ENCODE measurements at regions not wholly inside any gene's neighbourhood (a gene's known extent, or its start where the extent isn't known, plus 50 kb on each side); places are given as distances from the start of the nearest gene placed in this dataset.

DNA sequence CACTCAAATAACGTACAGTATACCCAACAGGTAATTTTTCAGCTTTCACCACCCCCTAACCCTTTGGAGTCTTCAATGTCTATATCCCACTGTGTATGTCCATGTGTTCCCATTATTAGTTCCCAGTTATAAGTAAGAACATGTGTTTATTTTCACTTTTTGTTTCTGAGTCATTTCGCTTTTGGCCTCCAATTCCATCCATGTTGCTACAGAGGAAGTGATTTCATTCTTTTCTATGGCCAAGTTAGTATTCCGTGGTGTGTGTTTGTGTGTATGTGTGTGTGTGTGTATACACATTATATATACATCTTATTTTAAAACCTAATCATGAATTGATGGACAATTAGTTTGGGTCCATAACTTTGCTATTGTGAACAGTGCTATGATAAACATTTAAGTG is 464.4 kb downstream of the CMPK2 start:
- peak in 1 of 2 experiments; percentile 28 for DNase-seq (ENCODE audit: low read depth in 2 of 2)

DNA sequence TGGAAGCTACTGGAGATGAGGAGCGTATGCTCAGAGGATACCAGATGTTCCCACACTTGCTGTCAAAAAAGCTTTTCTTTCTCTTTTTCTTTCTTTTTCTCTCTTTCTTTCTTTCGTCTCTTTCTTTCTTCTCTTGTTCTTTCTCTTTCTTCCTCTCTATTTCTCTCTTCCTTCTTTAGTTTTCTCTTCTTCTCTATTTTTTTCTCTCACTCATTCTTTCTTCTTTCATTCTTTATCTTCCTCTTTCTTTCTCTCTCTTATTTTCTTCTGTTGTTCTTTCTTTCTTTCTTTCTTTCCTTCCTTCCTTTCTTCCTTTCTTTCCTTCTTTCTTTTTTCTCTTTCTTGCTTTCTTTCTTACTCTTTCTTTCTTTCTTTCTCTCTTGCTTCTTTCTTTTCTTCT is 457.6 kb downstream of the CMPK2 start:
- no peak for DNase-seq (ENCODE audit: low read depth in 2 of 2)

DNA sequence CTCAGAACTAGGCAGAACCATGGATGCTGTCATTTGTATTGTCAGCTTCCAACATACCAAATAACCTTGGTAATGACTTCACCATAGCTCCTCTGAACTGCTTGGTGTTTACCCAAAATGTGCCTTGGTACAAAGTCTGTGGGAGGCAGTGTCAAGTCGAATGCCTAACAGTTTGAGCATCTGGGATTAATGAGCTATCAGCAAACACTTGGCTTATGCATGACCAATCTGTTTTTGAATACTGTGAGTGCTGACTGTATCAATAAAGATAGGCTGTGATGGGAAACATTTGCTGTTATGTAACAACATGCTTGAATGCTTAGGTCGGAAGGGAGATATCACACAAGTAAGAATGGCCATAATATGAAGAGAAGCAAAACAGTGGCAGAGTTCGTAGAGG is 455.4 kb downstream of the CMPK2 start:
- DNase-seq (ENCODE audit: low read depth in 2 of 2) = peak in 1 of 2 experiments; percentile 20

DNA sequence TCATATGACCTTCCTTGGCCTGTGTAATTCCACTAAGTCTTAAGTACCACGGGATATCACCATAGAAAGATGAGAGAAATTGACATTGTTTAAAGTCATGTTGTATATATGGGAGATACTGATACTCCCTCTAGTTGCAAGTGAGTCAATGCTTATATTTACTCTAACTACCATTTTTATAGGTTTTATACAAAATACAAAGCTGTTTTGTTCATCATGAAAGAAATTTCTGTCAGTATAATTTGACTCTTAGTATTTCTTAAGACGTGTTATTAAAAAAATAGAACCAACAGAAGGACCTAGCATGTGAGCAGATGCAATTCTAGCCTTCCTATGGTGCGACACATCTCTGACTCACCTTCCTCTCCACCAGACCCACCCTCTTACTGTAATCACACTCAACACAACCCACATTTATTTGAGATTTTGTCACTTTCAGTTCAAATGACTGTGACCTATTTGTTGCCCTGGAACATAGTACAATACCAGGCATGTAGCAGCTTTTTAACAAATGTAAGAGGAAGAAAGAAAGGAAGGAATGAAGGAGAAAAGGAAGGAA is 453.1 kb downstream of the CMPK2 start:
- peak in 1 of 2 experiments; percentile 17 for DNase-seq (ENCODE audit: low read depth in 2 of 2)

DNA sequence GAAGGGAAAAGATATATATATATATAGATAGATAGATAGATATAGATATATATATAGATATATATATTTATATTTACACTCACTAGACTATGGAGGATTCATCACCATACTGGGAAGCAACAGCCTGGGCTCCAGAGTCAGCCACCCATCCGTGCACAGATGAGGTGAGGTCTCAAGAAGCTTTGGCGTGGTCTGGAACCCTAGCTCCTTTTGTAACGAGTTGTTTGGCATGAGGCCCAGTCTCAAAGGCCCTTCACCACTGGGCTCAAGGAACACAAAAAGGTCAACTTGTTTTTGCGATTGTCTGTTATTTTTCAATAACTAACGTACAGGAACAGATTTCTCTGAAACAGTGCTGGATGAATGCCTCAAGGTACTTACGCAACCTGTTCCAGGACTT is 448.7 kb downstream of the CMPK2 start:
- no peak for DNase-seq (ENCODE audit: low read depth in 2 of 2)

DNA sequence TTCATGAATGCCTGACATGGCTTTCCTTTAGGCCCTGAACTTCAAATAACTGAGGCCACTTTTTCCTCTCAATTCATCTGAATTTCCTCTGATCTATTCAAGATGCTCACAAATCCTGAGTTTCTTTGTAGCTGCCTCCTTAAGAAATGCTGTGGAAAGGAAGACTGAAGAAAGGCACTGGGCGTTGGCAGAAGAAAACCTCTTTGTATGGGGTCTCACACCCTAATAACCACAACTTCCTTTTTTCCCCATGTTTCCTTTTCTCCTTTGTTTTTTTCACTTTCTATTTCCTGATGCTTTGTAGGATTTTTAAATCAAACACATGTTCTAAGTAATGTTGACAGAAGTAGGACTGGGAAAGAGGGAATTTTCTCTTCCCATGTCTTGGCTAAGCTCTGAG is 447.4 kb downstream of the CMPK2 start:
- DNase-seq (ENCODE audit: low read depth in 2 of 2) = no peak

DNA sequence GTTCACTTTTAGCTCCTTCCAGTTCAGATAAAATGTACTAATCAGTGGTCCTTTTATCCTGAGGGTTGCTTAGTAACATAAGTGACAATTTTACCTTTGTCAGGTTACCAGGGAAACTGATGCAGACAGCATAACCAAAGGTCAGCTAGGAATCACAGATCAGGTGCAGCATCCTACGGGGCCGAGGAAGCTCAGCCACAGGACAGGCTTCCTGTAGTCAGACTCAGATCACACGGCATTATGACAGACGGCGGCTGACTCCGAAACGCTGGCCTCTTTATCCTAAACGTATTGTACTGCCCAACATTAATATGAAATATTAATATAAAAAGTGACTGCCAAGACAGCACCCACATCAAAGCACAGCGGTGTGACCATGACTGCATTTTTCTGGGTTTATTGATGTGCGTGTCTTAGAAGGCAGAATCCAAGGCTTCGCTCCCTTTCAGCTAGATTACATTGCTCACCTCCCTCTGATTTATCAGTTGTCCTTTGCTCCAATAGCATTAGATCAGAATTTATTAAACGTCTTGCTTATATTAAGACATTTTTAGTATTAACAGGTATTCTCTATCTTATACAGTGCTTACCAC is 444.5 kb downstream of the CMPK2 start:
- DNase-seq (ENCODE audit: low read depth in 2 of 2) = no peak

DNA sequence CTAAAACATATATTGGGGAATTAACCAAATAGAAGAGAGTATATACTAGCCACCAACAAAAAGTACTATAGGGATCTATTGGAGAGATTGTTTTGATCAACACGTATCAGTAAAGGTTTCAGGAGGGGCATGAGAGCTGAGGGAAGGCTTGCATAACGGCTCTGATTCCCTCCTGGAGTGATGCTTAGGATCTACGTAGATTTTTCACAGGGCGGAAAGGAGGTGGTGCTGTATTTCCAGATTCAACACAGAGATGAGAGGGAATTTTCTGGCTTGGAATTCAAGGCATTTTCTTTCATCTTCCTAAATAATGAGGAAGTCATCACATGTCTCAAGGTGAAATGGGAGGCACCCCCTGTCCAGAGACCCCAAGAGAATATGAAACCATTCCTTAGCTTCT is 443.8 kb downstream of the CMPK2 start:
- DNase-seq (ENCODE audit: low read depth in 2 of 2) = no peak

DNA sequence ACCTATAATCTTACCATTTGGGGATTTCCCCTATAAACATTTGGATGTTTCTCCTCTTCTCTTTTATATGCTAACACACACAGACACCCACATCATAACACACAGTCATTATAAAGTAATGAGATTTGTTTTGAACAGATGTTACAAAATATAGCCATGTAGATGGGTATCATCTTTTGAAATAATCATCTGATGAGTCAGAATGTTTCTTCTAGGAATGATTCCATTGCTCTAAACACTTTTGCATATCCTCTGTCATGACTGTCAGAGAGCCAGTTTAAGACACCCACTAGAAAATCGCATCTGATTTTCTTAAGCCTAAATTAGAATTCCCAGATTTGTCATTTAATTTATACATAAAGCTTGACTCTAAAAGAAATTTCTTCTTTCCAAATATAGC is 442.6 kb downstream of the CMPK2 start:
- peak; percentile 26 to 29 for DNase-seq (ENCODE audit: low read depth in 2 of 2)

DNA sequence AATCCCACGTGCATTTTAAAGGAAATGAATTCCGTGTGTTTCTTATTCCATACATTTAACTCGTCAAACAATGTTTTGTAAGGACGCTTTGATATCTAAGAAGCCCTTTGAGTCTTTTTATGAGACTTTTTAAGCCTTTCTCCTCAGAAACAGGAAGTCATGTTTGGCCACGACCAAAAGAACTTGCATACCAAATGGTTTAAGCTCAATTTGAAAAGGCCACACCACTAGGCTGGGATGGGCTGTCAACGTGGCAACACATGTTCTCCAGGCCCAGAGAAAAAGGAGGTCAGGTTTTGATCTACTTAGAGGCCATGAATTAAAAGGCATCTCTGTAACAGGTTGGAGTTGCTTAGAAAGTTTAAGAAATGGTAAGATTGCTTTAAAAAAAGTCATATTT is 441.8 kb downstream of the CMPK2 start:
- peak in 1 of 2 experiments; percentile 14 for DNase-seq (ENCODE audit: low read depth in 2 of 2)

DNA sequence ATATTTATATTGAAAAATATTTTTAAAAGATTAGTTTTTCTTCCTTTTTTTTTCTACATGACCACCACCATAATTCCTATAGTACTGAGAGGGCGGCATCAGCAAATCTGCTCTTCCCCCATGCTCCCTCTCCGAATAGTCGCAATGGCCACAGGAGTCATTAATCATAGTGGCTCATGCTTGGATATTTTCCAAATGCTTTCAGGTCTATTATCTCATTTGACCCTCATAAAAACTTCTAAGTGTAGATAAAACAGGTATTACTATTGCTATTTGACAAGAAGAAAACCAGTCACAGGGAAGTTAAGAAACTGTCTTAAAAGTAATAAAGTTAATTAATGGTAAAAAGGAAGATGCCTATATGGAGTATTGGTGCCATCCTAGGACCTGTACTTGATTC is 440.7 kb downstream of the CMPK2 start:
- no peak for DNase-seq (ENCODE audit: low read depth in 2 of 2)

DNA sequence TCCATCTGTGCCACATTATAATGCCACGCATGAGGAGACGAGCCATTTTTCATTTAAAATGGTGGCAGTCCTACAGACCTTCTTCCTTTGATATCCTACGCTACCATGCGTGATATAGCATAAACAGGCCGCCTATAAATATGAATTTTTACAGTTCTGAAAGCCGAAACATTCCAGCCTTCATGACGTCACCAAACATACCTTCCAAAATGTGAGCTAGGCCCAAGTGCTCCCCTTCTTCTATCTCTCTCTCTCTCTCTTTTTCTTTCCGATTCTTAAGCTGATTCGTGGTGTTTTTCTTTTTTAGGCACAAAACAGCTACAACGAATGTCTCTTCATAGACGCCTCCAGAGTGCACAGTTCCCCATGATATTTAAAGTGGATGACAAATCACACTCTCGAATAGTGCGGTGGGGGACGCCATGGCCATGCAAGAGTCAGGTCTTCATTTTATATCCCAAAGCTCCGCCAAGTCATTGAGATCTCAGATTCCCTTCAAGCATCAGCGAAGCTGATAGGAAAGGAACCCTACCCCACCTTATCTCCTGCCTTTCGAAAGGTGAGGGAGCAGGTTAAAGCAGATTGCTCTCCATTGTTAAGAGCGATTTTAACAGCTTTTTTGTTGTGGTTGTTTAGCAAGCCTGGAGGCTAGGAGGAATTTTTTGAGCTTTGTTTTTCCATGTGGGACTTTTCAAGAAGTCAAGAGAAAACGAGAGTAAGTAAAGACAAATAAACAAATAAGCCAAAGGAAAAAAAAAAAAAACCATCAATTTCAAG is 436.3 kb downstream of the CMPK2 start:
- DNase-seq (ENCODE audit: low read depth in 2 of 2) = no peak

DNA sequence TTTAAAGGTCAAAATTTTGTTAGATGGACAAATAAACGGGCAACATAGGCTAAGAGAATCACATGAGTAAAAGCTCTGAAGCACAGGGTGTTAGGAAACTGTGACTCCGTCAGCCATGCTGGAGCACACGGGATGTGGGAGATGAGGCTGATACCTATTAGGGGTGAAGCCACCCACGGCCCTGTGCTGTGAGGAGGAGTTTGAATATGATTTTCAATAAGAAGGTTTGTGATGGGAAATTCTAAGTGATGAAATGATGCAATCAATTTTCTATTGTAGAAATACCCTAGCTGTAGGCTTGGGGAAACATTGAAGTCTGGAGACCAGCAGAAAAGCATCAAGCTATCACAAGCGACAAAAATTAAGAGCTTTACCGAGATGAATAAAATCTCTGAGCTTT is 431.3 kb downstream of the CMPK2 start:
- DNase-seq (ENCODE audit: low read depth in 2 of 2) = no peak

DNA sequence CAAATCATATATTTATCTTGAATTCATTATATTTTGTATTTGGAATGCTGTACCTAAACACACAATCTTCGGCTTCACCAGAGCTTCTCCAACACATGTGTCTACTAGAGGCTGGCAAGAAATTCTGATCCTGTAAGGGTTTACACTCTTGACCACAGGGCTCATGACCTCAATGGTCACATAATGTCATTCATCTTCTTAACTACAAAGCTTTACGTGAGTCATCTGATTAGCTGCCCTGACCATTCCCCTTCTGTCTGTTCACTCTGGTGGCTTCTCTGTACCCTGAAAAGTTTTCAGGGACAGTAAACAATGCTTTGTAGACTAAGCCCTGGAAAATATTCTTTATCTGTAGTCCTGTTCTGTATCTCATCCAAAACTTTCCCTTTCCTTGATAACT is 423.9 kb downstream of the CMPK2 start:
- no peak for DNase-seq (ENCODE audit: low read depth in 2 of 2)

DNA sequence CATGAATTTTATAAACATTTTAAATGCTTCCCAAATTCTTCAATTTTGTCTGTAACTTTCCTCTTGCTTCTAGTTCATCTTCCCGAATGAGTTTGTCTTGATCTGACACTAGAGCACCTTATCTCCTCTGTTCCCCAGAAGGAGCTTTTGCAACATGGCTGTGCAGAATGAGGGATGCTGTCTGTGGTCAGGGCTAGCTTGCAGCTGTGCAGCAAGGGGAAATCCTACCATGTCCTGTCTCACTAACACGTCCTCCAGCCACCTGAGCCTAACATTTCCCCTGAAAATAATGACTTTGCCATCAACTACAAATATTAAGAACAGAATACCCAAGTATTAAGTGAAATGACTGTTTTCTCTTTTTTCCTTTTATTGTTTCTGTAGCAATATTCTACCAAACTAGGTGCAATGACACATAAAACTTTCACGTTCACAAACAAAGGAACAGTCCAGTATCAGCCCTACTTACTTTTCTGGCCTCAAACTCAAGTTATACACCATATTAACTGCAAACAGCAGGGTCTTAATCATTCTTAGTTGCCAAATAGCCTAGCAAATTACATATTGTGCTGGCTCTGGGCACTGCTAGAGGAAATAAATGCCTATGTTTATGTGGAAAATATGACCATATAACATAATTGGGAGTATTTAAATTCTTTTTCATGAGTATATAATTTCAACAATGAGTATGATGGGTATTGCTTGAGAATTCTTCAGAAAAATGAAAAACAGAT is 423.3 kb downstream of the CMPK2 start:
- no peak for DNase-seq (ENCODE audit: low read depth in 2 of 2)

DNA sequence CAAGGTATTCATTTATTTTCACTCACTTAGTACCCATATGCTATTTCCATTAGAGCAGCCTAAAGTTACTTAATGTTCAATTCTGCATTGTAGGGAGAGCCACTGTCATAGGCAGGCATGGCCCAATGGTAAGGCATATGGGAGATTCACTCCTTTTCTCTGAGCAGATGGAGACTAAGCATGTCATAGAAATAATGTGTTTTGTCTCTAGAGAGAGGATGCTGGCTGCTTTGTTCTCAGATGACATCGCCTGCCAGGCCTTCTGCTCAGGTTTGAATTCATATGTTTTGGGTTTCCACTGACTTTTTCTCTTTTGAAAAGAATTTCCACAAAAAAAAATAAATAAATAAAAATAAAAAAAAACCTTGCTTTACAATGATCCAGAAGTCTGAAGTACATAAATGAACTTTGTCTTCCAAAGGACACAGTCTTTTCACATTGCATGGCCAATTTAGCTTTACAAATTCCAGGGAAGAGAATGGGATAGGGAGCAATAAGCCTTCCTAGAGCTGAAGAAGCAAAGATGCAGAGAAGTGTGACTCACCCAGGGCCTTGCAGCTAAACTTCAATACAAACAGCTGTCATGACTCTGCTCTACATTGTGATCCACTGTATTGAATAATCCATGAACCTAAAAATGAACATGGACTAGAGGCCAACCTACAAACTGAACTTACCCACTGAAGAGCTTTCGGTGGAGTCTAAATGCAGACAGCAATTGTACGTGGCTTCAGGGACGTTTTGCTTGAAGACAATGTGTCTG is 422.5 kb downstream of the CMPK2 start:
- DNase-seq (ENCODE audit: low read depth in 2 of 2) = no peak

DNA sequence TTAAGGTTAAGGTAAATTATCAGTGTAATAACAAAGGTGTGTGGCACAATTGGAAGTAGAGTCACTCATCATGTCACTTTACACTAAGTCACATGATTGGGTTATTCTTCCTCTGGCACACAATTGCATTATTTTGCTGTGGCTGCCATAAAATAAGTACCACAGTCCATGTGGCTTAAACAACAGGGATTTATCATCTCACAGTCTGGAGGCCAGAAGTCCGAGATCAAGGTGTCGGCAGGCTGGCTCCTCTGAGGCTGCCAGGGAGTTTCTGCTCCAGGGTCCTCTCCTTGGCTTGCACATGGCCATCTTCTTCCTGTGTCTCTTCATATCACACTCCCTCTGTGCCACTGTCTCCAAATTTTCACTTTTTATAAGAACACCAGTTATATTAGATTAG is 421.2 kb downstream of the CMPK2 start:
- no peak for DNase-seq (ENCODE audit: low read depth in 2 of 2)

DNA sequence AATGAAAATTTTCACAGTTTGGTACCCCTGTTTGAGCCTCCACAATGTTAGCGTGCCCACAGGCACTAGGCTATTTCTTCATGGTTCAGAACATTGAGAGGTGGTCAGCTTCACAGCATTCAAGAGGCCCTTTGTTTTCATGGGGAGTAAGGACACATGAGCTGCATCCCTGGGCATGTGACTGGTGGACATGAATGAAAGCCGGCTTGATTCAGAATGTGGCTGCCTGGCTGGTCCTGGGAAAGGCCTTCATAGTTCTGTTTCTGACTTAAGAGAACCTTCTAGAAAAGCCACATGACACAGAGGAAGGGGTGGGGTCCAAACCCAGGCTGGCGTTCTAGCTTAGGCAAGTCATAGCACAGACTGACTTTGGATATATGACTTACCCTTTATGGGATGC is 420.6 kb downstream of the CMPK2 start:
- DNase-seq (ENCODE audit: low read depth in 2 of 2) = no peak

DNA sequence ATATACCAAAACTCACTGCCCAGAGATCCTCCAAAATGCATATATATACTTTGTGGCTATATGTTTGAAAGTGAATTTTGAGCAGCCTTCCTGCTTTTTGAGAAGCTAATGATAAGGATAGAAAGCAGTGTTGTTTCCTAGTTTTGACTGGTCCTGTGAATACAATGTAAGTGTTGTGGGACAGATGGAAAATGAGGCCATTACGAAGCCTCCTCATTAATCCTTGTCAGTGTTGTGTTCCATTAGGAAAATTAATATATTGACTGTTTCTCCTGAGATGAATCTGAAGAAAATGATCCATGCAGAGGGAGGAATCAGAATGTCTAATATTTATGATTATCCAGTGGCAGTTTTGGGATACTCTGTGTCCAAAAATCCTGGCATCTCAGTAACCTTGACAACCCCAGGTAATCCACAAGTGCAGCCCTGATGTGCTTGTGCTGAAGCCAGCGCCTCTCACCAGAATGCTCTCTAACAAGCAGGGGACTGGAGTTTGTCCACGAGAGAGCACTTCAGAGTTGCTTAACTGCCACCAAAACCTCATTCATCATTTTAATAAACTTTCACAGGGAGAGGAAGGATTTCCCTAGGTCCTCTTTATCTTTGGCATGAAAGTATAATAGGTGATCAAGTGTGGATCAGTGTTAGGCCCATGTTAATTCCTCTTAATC is 418.6 kb downstream of the CMPK2 start:
- no peak for DNase-seq (ENCODE audit: low read depth in 2 of 2)

DNA sequence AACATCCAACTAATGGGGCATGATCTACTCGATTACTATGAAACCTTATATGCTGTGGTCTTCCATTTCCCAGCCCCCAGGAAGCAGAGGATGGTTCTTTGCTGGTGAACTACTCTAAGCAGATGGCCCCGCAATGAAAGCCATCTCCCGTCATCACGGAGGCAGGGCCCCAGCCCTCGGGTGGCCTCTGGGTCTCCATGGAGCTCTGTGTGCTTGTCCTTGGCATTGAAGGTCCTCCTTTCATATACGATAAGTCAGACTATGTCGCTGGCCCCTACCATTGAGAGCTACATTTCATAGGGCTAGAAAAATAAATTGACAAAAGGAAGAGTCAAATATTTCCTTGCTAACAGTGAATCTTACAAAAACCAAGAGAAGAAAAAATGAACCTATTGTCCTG is 416.8 kb downstream of the CMPK2 start:
- no peak for DNase-seq (ENCODE audit: low read depth in 2 of 2)

DNA sequence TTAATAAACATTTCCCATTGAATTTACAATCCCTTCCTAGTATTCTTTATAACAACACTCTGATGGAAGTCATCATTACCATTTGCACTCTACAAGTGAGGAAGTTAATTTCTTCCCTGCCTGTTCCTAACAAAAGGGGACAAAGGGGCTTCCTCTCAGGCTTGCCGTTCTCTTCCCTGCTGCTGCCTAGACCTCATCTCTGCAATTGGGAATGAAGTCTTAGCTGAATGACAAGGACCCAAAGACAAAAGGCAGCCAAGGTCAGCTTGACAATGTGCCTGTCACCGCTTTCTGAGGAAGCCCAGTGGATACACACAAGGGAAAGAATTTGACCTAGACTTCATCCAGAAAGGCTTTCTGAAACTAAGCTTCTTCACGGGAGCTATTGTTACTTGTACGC is 416.4 kb downstream of the CMPK2 start:
- no peak for DNase-seq (ENCODE audit: low read depth in 2 of 2)
